ENCODE measurements at regions not wholly inside any gene's neighbourhood (a gene's known extent, or its start where the extent isn't known, plus 50 kb on each side); places are given as distances from the start of the nearest gene placed in this dataset.

GRCh38 chrX:115459883-115460880 lies 100.8 kb upstream of the PLS3 start:
- H3K4me2 ChIP-seq (ENCODE audit: insufficient read depth, low read length) = no peak overlapping the region
- H3K4me3 ChIP-seq (ENCODE audit: insufficient read depth, low read length) = no peak overlapping the region
- no peaks in the 10 kb centered on the region for H3K9me3 ChIP-seq (ENCODE audit: low read depth, low read length)
- peaks cover 12% of the 10 kb centered on the region for H3K27me3 ChIP-seq (ENCODE audit: insufficient read depth, low read length)
- H2AFZ ChIP-seq (ENCODE audit: low read length) = no peak overlapping the region
- H3K27ac ChIP-seq (ENCODE audit: low read depth, low read length) = peak overlapping the region; percentile 11
- H3K36me3 ChIP-seq (ENCODE audit: insufficient read depth, low read length) = no peaks in the 10 kb centered on the region
- H3K4me1 ChIP-seq (ENCODE audit: insufficient read depth, low read length) = peaks cover 19% of the 10 kb centered on the region
- DNase-seq (ENCODE audit: insufficient read length, low spot score, missing footprints) = no peak
- H3K79me2 ChIP-seq (ENCODE audit: insufficient read depth, low read length) = no peaks in the 10 kb centered on the region
- no peaks in the 10 kb centered on the region for H4K20me1 ChIP-seq (ENCODE audit: insufficient read depth, low read length)
- no peak for TF ChIP-seq CTCF (IDR thresholded peaks at IDR 0.05; ENCODE audit: extremely low read depth, low read depth, low read length)

- no peak for DNase-seq (ENCODE audit: insufficient read length, low spot score, missing footprints)
- no peaks in the 10 kb centered on the region for H3K9me3 ChIP-seq (ENCODE audit: low read depth, low read length)
- H4K20me1 ChIP-seq (ENCODE audit: insufficient read depth, low read length) = no peaks in the 10 kb centered on the region
- H3K27me3 ChIP-seq (ENCODE audit: insufficient read depth, low read length) = peaks cover 4% of the 10 kb centered on the region
- H3K27ac ChIP-seq (ENCODE audit: low read depth, low read length) = no peak overlapping the region
- H3K36me3 ChIP-seq (ENCODE audit: insufficient read depth, low read length) = no peaks in the 10 kb centered on the region
- no peaks in the 10 kb centered on the region for H3K79me2 ChIP-seq (ENCODE audit: insufficient read depth, low read length)
- H3K4me3 ChIP-seq (ENCODE audit: insufficient read depth, low read length) = no peak overlapping the region
- peaks cover 19% of the 10 kb centered on the region for H3K4me1 ChIP-seq (ENCODE audit: insufficient read depth, low read length)
- no peak overlapping the region for H3K4me2 ChIP-seq (ENCODE audit: insufficient read depth, low read length)
- no peak for TF ChIP-seq CTCF (IDR thresholded peaks at IDR 0.05; ENCODE audit: extremely low read depth, low read depth, low read length)
- no peak overlapping the region for H2AFZ ChIP-seq (ENCODE audit: low read length)
Measured at GRCh38 chrX:115462406-115462805, 98.6 kb upstream of the PLS3 start.

GRCh38 chrX:115467961-115468360 lies 93.0 kb upstream of the PLS3 start:
- no peak for DNase-seq (ENCODE audit: insufficient read length, low spot score, missing footprints)
- H3K79me2 ChIP-seq (ENCODE audit: insufficient read depth, low read length) = no peaks in the 10 kb centered on the region
- H3K27me3 ChIP-seq (ENCODE audit: insufficient read depth, low read length) = peaks cover 12% of the 10 kb centered on the region
- no peak overlapping the region for H3K4me2 ChIP-seq (ENCODE audit: insufficient read depth, low read length)
- no peaks in the 10 kb centered on the region for H3K9me3 ChIP-seq (ENCODE audit: low read depth, low read length)
- H4K20me1 ChIP-seq (ENCODE audit: insufficient read depth, low read length) = no peaks in the 10 kb centered on the region
- no peak overlapping the region for H2AFZ ChIP-seq (ENCODE audit: low read length)
- no peaks in the 10 kb centered on the region for H3K4me1 ChIP-seq (ENCODE audit: insufficient read depth, low read length)
- no peaks in the 10 kb centered on the region for H3K36me3 ChIP-seq (ENCODE audit: insufficient read depth, low read length)
- no peak overlapping the region for H3K4me3 ChIP-seq (ENCODE audit: insufficient read depth, low read length)
- TF ChIP-seq CTCF (IDR thresholded peaks at IDR 0.05; ENCODE audit: extremely low read depth, low read depth, low read length) = no peak
- no peak overlapping the region for H3K27ac ChIP-seq (ENCODE audit: low read depth, low read length)

- Histone ChIP-seq H3K27me3 (ENCODE audit: insufficient read depth, low read length) (peaks cover 19% of the 10 kb centered on the region), H3K4me1 (ENCODE audit: insufficient read depth, low read length) (no peaks in the 10 kb centered on the region), H3K9me3 (ENCODE audit: low read depth, low read length) (no peaks in the 10 kb centered on the region), H3K4me2 (ENCODE audit: insufficient read depth, low read length) (no peak overlapping the region), H3K27ac (ENCODE audit: low read depth, low read length) (no peak overlapping the region), H4K20me1 (ENCODE audit: insufficient read depth, low read length) (no peaks in the 10 kb centered on the region), H3K4me3 (ENCODE audit: insufficient read depth, low read length) (no peak overlapping the region), H3K36me3 (ENCODE audit: insufficient read depth, low read length) (no peaks in the 10 kb centered on the region), H2AFZ (ENCODE audit: low read length) (no peak overlapping the region), H3K79me2 (ENCODE audit: insufficient read depth, low read length) (no peaks in the 10 kb centered on the region)
- no peak for TF ChIP-seq CTCF (IDR thresholded peaks at IDR 0.05; ENCODE audit: extremely low read depth, low read depth, low read length)
- DNase-seq (ENCODE audit: insufficient read length, low spot score, missing footprints) = no peak
Measured at GRCh38 chrX:115472131-115472530, 88.8 kb upstream of the PLS3 start.

Data from osteoblast (primary cell).